Upper lobe of left lung (tissue), 4 donors: ENCODE measurements at regions not wholly inside any gene's neighbourhood (a gene's known extent, or its start where the extent isn't known, plus 50 kb on each side); places are given as distances from the start of the nearest gene placed in this dataset.

Experiments
- CTCF ChIP-seq, 6 experiments: fragments of 450-650 bp in 4 of 6; fragments of 200-600 bp in 2 of 6; sonication (generic) in 2 of 6; IDR thresholded peaks; one replicate each; pipeline ENCODE4 v1.5.1; 2016 to 2019; ENCODE audit warnings: antibody characterized with exemption in 6 of 6
- EP300 ChIP-seq, 4 donors: sonication (generic); formaldehyde crosslinking; IDR thresholded peaks; one replicate each; pipeline ENCODE4 v1.5.1; 2017; ENCODE audit warnings: antibody characterized with exemption in 4 of 4, control low read depth in 2 of 4
- POLR2A ChIP-seq, 4 donors: fragments of 450-650 bp; IDR thresholded peaks; one replicate each; pipeline ENCODE4 v1.5.1; 2016 to 2017; ENCODE audit warnings: antibody characterized with exemption in 4 of 4, mild to moderate bottlenecking in 2 of 4

DNA sequence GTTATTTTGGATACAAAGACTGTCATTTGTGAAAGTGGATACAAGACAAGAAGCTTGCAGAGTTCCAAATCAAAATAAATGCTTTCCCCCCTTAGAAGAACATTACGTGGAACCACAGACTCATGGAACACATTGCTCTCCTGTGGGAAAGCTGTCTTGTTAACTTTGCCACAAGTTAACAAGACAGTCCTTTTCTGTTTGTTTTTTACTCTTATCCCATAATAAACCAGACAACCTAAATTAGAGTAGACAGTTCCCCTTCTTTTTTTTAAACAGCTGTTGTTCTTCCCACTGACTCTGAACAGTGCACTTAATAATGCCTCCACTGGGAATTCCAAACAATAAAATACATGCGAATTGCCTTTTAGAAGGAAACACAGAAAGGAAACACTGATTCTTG is 255.3 kb upstream of the UBE2E2 start:
- TF ChIP-seq CTCF (IDR thresholded peaks at IDR 0.05) (no peak), POLR2A (IDR thresholded peaks at IDR 0.05) (no peak), EP300 (IDR thresholded peaks at IDR 0.05) (no peak)
